Activated CD4-positive, alpha-beta T cell treated with anti-CD3 and anti-CD28 coated beads, Interleukin-2, Interleukin-4, amounts not matched to agents 100 ng/mL and 50 ng/mL, durations not matched to agents 16 hours and 8 hours (primary cell): ENCODE measurements at regions not wholly inside any gene's neighbourhood (a gene's known extent, or its start where the extent isn't known, plus 50 kb on each side); places are given as distances from the start of the nearest gene placed in this dataset.

Source experiments
- DNase-seq: peaks from one replicate; pipeline ENCODE4 v3.0.0-alpha.2; 2020; ENCODE audit warnings: low spot score

DNA sequence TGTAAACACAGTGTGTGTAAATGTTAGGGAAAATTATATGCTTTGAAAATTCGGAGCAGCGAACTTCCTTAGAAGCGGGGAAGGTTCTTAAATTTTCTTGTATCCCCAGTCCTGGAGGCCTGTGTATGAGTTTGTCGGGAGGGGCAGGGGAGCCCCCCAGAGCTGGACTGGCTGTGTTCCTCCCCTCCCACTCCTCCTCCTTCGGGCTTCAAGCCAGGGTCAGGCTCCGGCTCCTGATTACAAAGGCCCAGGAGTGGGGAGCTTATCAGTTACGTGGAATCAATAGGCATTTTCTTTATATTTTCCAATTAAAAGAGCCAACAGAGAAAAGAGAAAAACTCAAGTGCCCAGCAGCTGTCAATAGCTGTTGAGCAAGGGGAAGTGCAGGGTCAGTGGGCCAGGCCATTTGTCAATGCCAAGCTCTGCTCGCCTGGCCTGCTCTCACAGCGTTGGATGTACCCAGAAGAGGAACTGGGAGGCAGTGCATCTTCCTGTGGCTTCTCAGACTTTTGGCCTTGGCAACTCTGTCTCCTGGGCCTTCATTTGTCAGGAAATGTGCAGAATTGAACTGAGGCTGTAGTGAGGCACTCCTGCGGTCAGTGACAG, 156.9 kb upstream of the PCBD1 start:
- no peak for DNase-seq

- no peak for DNase-seq
Observed at GRCh38 chr10:71045936-71046335, 157.6 kb upstream of the PCBD1 start.

DNA sequence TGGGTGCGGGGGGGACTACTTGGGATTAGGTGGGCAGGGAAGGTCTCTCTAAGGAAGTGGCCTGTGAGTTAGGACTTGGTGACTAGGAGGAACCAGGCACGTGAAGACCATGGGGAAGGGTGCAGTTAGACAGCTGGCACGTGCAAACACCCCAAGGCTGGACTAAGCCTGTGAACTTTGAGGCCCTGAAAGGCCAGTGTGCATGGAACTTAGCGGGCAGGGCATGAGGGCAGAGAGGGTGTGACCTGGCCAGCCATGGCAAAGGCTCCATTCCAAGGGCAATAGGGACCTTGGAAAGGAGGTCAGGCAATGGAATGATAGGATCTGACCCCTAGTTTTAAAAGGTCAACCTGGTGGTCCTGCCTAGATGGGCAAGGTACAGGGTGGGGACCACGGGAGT, 158.4 kb upstream of the PCBD1 start:
- DNase-seq: no peak

GRCh38 chr10:71048971-71049615, 160.7 kb upstream of the PCBD1 start:
- DNase-seq: no peak

DNA sequence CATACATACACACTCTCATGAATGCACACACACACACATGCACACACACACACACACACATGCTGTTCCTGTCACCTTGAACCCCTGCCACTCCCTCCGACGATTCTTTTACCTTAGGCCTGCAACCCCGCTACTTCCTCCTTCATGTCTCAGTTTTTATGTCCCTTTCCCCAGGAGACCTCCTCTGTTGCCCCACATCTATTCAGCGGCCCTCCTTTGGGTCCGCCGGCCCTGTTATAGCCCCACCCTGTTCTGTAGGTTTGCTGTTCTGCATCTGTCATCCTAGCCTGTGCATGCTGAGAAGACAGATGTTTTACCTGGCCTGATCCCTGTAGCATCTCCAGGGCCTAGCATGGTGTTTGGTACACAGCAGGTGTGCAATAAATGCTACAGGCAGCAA, 161.6 kb upstream of the PCBD1 start:
- DNase-seq: no peak

DNA sequence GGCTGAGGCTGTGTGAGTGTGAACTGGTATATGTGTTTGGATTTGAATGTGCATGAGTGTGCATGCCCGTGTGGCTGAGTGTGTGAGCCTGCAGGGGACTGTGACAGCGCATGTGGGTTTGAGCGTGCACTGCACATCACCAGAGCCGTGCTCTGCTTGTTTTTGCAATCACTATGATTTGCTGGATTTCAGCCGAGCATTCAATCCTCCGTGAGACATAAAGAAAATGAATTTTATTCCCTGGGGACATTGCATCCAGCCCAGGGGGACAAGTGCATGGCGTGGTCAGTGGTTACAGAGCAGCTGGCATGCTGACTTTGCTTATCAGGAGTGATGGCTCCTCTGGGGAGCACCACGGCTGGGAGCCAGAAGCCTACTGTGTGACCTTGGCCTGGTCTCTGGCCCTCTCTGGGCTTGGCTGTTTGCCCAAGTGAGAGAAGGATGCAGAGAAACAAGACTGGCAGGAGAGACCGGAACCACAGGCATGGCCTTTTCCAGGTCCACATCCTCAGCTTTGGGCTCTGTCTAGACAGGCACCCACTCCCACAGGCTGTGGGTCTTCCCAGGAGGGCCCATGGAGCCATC, 160.2 kb upstream of the UNC5B start:
- DNase-seq: no peak

GRCh38 chr10:71052708-71053107, 159.7 kb upstream of the UNC5B start:
- no peak for DNase-seq

GRCh38 chr10:71053169-71053895, 159.0 kb upstream of the UNC5B start:
- no peak for DNase-seq

- no peak for DNase-seq
Observed at GRCh38 chr10:71058308-71058707, 154.1 kb upstream of the UNC5B start.

DNA sequence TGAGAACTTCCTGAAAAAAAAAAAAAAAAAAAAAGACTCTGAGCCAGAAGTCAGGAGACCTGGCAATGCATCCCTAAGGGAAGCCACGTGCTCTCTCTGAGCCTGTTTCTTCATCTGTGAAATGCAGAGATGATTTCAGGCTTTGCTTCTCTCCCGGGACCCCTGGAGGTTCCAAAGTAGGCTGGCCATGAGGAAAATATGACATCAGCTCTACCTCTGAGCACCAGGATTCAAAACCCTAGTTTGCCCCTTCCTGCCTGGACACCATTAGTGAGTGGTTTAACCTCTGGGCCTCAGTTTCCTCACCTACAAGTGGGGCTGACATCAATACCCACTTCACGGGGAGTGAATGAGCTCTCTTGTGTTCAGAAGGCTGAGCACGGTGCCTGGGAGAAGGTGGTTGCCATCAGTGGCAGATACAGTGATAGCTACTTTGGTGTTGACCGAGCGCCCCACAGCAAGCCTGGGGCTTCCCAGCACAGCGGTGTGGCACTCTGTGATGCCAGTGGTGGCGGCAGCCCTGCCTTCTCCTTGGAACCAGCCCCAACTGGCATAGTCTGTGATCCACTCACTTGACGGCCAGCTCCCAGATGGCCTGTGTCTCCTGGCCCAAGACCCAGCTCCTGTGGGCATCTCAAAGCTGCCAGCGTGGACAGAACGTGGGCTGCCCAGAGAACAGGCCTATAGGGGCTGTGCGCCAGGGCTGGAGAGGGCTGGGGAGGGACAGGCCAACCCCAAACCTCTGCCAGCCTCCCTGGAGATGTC, 153.1 kb upstream of the UNC5B start:
- no peak for DNase-seq

- DNase-seq: no peak
Observed at GRCh38 chr10:71059943-71060342, 152.4 kb upstream of the UNC5B start.

DNA sequence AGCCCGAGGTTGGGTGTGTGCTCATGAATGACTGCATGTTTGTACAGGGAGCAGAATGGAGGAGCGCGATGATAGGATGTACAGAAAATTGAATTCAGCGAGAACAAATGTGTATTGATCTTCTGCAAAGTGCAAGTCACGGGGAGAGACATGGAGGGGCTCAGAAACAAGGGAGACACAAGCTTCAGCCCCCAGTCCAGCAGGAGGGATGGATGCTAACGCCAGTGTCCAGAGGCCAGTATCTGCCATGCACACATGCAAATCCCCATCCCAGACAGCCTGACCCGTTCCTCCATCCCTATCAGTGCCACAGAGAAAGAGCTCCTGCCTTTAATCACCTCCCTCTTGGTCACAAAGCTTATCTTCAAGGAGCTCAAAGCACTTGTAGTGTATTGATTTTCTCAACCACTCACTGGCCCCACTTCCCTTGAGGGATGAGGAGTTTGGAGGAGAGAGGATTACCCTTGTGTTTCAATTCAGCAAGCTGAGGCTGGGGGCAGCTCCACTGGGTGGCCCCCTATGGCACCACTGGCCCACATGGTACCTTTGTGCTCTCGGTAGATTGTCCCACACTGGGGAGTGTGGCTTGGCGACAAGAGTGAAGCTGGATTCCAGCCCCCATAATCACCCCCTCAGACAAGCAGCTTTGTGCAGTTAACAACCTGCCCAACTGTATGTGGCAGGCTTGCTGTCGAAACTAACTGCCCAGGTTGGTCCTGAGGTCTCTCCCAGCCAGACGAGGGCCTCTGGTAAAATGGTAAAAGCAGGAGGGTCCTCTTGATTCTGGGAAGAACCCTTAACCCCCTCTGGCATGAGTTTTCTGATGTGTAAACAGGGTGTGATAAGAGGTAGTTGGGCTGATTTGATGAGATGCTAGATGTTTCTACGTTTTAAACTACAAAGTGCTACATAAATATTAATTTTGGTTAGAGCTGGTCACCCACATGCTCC, 151.6 kb upstream of the UNC5B start:
- no peak for DNase-seq

- no peak for DNase-seq
Observed at GRCh38 chr10:71061472-71061871, 150.9 kb upstream of the UNC5B start.

DNA sequence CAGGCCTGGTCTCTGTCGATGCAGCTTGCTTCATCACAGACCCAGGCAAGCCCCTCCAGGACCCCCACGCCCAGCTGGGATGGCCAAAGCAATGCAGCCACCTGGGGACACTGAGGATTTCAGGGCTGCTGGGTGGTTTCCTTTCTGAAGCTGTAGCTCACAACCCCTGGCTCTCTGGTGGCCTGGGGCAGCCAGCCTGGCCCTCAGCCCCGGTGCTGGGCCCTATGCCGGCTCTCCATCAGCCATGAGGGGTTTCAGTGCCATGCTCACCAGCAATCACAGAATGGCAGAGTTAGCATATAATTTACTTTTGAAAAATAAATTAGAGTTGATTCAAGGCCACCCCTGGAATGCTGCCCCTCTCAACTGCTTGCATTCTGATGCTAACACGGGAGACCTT, 150.2 kb upstream of the UNC5B start:
- DNase-seq: no peak

DNA sequence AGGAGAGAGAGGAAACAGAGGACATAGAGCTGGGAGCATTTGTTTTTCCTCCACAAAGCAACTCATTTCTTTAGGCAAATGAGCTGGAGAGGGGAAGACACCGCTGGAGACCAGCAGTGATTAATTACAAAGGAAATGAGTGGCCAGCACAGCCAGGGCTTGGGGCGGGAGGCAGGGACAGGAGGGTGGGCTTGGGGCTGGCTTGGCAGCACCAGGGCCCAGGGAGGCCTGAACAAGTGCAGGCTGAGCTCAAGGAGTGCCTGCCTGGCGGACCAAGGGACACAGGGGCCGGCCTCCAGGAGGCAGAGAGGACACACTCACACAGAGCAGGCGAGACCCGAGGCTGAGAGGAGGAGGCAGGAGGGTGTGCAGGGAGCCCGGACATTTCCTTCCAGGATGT, 149.0 kb upstream of the UNC5B start:
- no peak for DNase-seq

DNA sequence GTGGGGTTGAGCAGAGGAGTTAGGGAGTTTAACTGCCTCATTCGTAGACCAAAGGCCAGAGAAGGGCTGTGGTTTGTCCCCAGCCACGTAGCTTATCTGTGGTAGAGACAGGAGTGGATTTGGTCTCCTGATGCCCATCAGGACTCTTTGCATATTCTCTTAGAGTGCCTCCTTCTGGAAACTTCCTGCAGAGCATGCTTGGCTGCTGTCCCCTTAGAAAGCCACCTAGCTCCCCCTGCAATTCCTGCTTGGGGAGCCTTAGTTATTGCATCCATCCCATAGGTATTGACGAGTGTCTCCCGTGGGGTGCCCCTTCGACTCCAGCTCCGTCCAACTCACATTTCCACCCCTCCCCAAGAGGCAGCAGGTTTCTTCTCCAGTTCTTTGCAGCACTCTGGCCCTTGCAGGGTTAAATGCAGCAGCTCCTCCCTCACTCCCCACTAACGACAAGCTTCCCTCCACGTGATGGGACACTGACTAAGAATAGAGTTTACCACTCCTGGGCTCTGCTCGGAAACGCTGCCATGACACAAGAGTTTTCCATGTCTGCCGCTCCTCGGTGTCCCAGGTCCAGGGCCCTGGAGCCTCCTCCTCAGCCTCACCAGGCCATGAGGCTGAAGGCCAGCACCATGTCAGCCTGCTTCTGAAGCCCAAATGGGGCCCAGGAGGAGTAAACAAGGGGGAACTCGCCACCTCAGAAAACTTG, 147.8 kb upstream of the UNC5B start:
- no peak for DNase-seq

DNA sequence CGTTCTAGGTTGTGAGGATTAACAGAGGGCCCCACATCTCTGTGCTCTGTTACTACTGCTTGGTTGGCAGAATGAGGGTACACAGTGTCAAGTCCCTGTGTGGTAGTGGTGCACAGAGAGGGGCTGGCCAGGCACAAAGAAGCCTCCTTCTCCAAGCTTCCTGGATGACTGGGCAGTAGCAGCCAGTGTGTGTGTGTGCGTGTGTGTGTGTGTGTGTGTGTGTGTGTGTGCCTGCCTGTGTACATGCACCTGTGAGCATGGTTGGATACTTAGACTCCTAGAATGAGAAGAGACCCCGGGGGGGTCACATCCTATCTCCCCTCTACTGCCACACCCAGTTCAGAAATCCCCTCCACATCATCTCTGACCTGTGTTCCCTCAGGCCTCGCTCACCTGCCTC, 146.7 kb upstream of the UNC5B start:
- DNase-seq: no peak

GRCh38 chr10:71066600-71066999, 145.8 kb upstream of the UNC5B start:
- no peak for DNase-seq

GRCh38 chr10:71067098-71067740, 145.2 kb upstream of the UNC5B start:
- DNase-seq: no peak

GRCh38 chr10:71068861-71069271, 143.5 kb upstream of the UNC5B start:
- no peak for DNase-seq
